ENCODE measurements at regions not wholly inside any gene's neighbourhood (a gene's known extent, or its start where the extent isn't known, plus 50 kb on each side); places are given as distances from the start of the nearest gene placed in this dataset.
"Not testable (repeated sequence)": the region's sequence is repeated elsewhere in the genome, so short reads cannot be mapped to it uniquely, and the experiment has no call there.

GRCh38 chr2:16092861-16093638 is 152.7 kb downstream of the MYCN start:
- DNase-seq, result no peak

GRCh38 chr2:16091576-16092282 is 151.4 kb downstream of the MYCN start:
- DNase-seq, result no peak

- DNase-seq, result no peak
Observed at GRCh38 chr2:16090650-16091575, 150.6 kb downstream of the MYCN start.

GRCh38 chr2:16089491-16089890 is 149.1 kb downstream of the MYCN start:
- not testable (repeated sequence) for DNase-seq

GRCh38 chr2:16088802-16089112 is 148.4 kb downstream of the MYCN start:
- DNase-seq, result no peak

- no peak for DNase-seq
Observed at GRCh38 chr2:16088035-16088801, 147.9 kb downstream of the MYCN start.

- not testable (repeated sequence) for DNase-seq
Observed at GRCh38 chr2:16086136-16086535, 145.8 kb downstream of the MYCN start.

GRCh38 chr2:16085073-16085472 is 144.7 kb downstream of the MYCN start:
- DNase-seq, result no peak

GRCh38 chr2:16084274-16084673 is 143.9 kb downstream of the MYCN start:
- no peak for DNase-seq

- no peak for DNase-seq
Observed at GRCh38 chr2:16082276-16082675, 141.9 kb downstream of the MYCN start.

GRCh38 chr2:16081316-16082200 is 141.2 kb downstream of the MYCN start:
- no peak for DNase-seq

- DNase-seq, result no peak
Observed at GRCh38 chr2:16080516-16080915, 140.2 kb downstream of the MYCN start.

GRCh38 chr2:16080071-16080470 is 139.7 kb downstream of the MYCN start:
- DNase-seq, result no peak

- no peak for DNase-seq
Observed at GRCh38 chr2:16079637-16080036, 139.3 kb downstream of the MYCN start.

GRCh38 chr2:16077601-16078000 is 137.3 kb downstream of the MYCN start:
- no peak for DNase-seq

- no peak for DNase-seq
Observed at GRCh38 chr2:16076911-16077310, 136.6 kb downstream of the MYCN start.

GRCh38 chr2:16075045-16076012 is 135.0 kb downstream of the MYCN start:
- no peak for DNase-seq

GRCh38 chr2:16073921-16074425 is 133.6 kb downstream of the MYCN start:
- DNase-seq, result no peak

- no peak for DNase-seq
Observed at GRCh38 chr2:16073471-16073870, 133.1 kb downstream of the MYCN start.

- DNase-seq, result no peak
Observed at GRCh38 chr2:16072638-16073290, 132.4 kb downstream of the MYCN start.
